Tibial artery (tissue), 4 donors: ENCODE measurements at regions not wholly inside any gene's neighbourhood (a gene's known extent, or its start where the extent isn't known, plus 50 kb on each side); places are given as distances from the start of the nearest gene placed in this dataset.

Experiments used
- DNase-seq, 2 donors: peaks; one replicate each; pipeline ENCODE4 v3.0.0-alpha.2; 2019
- H3K27ac ChIP-seq, 2 donors: fragments of 200-600 bp; sonication (generic) in 1 of 2; 1 replicate in 1 of 2; 2 replicates in 1 of 2; pipeline ENCODE4 v1.5.1; 2018 to 2019; ENCODE audit warnings: mild to moderate bottlenecking in 1 of 2
- H3K27me3 ChIP-seq, 2 donors: fragments of 200-600 bp; sonication (generic) in 1 of 2; one replicate each; pipeline versions ENCODE4 v1.5.1 to v1.6.0; 2016 to 2019
- H3K36me3 ChIP-seq, 3 donors: fragments of 200-600 bp; sonication (generic) in 2 of 3; one replicate each; pipeline ENCODE4 v1.5.1; 2016 to 2019; ENCODE audit warnings: mild to moderate bottlenecking in 2 of 3
- H3K4me1 ChIP-seq, 4 donors: fragments of 200-600 bp; sonication (generic) in 2 of 4; 1 replicate in 3 of 4; 2 replicates in 1 of 4; pipeline ENCODE4 v1.5.1; 2016 to 2019
- H3K4me3 ChIP-seq, 2 donors: fragments of 200-600 bp; sonication (generic) in 1 of 2; 1 replicate in 1 of 2; 2 replicates in 1 of 2; pipeline ENCODE4 v1.5.1; 2018 to 2019; ENCODE audit warnings: mild to moderate bottlenecking in 2 of 2
- H3K9me3 ChIP-seq, 3 donors: fragments of 200-600 bp; sonication (generic) in 1 of 3; one replicate each; pipeline ENCODE4 v1.5.1; 2016 to 2019
- CTCF ChIP-seq, 2 experiments: fragments of 200-600 bp in 1 of 2; fragments of 450-650 bp in 1 of 2; IDR thresholded peaks; one replicate each; pipeline ENCODE4 v1.5.1; 2017 to 2019; ENCODE audit warnings: antibody characterized with exemption in 2 of 2, mild to moderate bottlenecking in 1 of 2, moderate library complexity in 1 of 2
- intact Hi-C: fragments of 100-400 bp; cut with DNase I; formaldehyde crosslinking; loops from one replicate; pipeline ENCODE4 v1.15.0; 2023; ENCODE audit warnings: low total_unique reads

DNA sequence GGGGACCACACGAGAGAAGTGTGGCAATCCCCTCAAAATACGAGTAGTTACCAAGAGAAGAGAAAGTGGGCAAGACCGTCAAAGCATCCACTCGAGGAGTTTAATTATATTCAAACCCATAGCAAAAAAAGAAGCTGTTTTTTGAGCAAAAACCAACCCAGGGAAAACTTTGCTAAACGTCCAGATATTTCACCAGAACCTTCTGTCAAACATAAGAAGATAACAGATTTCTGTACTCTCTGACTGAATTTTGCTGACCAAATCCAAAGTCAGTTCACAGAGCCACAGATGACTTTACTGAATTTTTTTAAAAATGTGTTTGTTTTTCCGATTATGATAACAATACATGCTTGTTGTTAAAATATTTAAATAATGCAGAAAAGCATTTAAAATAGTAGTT is 145.6 kb upstream of the PTPN1 start:
- Histone ChIP-seq H3K27me3 (no peaks in the 10 kb centered on the region), H3K27ac (no peak overlapping the region), H3K9me3 (no peaks in the 10 kb centered on the region), H3K4me3 (no peak overlapping the region), H3K4me1 (peaks cover 0 to 9% (median 0%) of the 10 kb centered on the region in 4 donors), H3K36me3 (no peaks in the 10 kb centered on the region)
- intact Hi-C loops = no loop called here
- no peak for DNase-seq
- no peak for TF ChIP-seq CTCF (IDR thresholded peaks at IDR 0.05)

- H3K27me3 ChIP-seq = no peaks in the 10 kb centered on the region
- no peaks in the 10 kb centered on the region for H3K9me3 ChIP-seq
- intact Hi-C loops = no loop called here
- no peak overlapping the region for H3K27ac ChIP-seq
- H3K36me3 ChIP-seq = no peaks in the 10 kb centered on the region
- no peak for TF ChIP-seq CTCF (IDR thresholded peaks at IDR 0.05)
- peaks cover 0 to 5% (median 0%) of the 10 kb centered on the region in 4 donors for H3K4me1 ChIP-seq
- DNase-seq = peak in 1 of 2 donors; percentile 60
- H3K4me3 ChIP-seq = no peak overlapping the region
Measured at GRCh38 chr20:50366270-50367103, 143.7 kb upstream of the PTPN1 start.

GRCh38 chr20:50367104-50367674 is 143.0 kb upstream of the PTPN1 start:
- TF ChIP-seq CTCF (IDR thresholded peaks at IDR 0.05) = no peak
- H3K4me1 ChIP-seq = peaks cover 0 to 5% (median 0%) of the 10 kb centered on the region in 4 donors
- intact Hi-C loops = no loop called here

DNA sequence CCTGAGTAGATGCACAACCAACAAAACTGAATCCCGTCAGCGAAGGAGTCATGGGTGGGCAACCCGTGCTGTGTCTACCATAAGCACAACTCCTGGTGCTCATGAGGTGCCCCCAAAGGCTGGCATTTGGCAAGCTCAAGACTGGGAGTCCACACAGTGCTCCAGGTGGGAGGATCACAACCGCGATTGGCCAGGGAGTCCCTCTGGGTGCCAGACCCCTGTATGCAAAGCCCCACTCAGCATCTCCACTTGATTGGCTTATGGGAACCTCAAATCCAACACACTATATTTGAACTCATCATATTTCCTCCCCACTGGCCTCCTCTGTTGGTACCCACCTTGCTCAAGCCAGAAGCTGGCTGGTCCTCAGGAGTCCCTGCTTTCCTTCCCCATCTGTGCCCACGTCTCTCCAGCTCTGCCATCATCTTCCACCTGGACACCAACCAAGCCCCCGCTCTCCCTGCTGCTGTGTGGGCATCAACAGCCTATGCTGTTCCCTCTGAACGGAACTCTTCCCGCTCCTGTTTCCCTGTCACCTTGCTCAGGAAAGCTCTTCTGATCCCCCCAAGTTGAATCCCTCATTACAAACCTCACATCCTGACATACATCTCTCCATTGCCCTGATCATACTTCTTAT is 142.3 kb upstream of the PTPN1 start:
- intact Hi-C loops = no loop called here
- no peak for TF ChIP-seq CTCF (IDR thresholded peaks at IDR 0.05)
- H3K4me1 ChIP-seq = peaks cover 0 to 10% (median 0%) of the 10 kb centered on the region in 4 donors

More at GRCh38 chr20:50367104-50367674, 143.0 kb upstream of the PTPN1 start:
- no peak for DNase-seq
- H3K9me3 ChIP-seq = no peaks in the 10 kb centered on the region
- H3K27ac ChIP-seq = no peak overlapping the region
- H3K36me3 ChIP-seq = no peaks in the 10 kb centered on the region
- no peaks in the 10 kb centered on the region for H3K27me3 ChIP-seq
- no peak overlapping the region for H3K4me3 ChIP-seq

GRCh38 chr20:50368386-50368785 is 141.8 kb upstream of the PTPN1 start:
- H3K4me3 ChIP-seq = no peak overlapping the region
- intact Hi-C loops = no loop called here
- no peak for DNase-seq
- no peak overlapping the region for H3K27ac ChIP-seq
- H3K9me3 ChIP-seq = no peaks in the 10 kb centered on the region
- H3K4me1 ChIP-seq = peaks cover 0 to 10% (median 0%) of the 10 kb centered on the region in 4 donors
- H3K27me3 ChIP-seq = no peaks in the 10 kb centered on the region
- H3K36me3 ChIP-seq = no peaks in the 10 kb centered on the region
- TF ChIP-seq CTCF (IDR thresholded peaks at IDR 0.05) = no peak

More for the DNA sequence above, 142.3 kb upstream of the PTPN1 start:
- Histone ChIP-seq H3K4me3 (no peak overlapping the region), H3K27ac (no peak overlapping the region), H3K36me3 (no peaks in the 10 kb centered on the region), H3K27me3 (no peaks in the 10 kb centered on the region), H3K9me3 (no peaks in the 10 kb centered on the region)
- no peak for DNase-seq
